MM.1S (cell line): ENCODE measurements at regions not wholly inside any gene's neighbourhood (a gene's known extent, or its start where the extent isn't known, plus 50 kb on each side); places are given as distances from the start of the nearest gene placed in this dataset.

ENCODE experiments used
- CTCF ChIP-seq: fragments of 300-600 bp; sonication (generic); IDR thresholded peaks from 2 replicates; pipeline ENCODE4 v1.5.1; 2016; ENCODE audit warnings: antibody characterized with exemption, low read length, mixed read lengths
- EZH2 ChIP-seq: fragments of 300-600 bp; sonication (generic); optimal IDR thresholded peaks from 2 replicates; pipeline ENCODE3; 2017; ENCODE audit warnings: low read depth, mild to moderate bottlenecking, antibody characterized with exemption, low read length, mixed read lengths

- TF ChIP-seq CTCF: no peak
- TF ChIP-seq EZH2: no peak
Measured at GRCh38 chr3:180092889-180093288, 56.2 kb upstream of the PEX5L start.
